ENCODE measurements at regions not wholly inside any gene's neighbourhood (a gene's known extent, or its start where the extent isn't known, plus 50 kb on each side); places are given as distances from the start of the nearest gene placed in this dataset.
A peak's percentile ranks its signal among the peaks of the same experiment; 100 is the strongest.

DNA sequence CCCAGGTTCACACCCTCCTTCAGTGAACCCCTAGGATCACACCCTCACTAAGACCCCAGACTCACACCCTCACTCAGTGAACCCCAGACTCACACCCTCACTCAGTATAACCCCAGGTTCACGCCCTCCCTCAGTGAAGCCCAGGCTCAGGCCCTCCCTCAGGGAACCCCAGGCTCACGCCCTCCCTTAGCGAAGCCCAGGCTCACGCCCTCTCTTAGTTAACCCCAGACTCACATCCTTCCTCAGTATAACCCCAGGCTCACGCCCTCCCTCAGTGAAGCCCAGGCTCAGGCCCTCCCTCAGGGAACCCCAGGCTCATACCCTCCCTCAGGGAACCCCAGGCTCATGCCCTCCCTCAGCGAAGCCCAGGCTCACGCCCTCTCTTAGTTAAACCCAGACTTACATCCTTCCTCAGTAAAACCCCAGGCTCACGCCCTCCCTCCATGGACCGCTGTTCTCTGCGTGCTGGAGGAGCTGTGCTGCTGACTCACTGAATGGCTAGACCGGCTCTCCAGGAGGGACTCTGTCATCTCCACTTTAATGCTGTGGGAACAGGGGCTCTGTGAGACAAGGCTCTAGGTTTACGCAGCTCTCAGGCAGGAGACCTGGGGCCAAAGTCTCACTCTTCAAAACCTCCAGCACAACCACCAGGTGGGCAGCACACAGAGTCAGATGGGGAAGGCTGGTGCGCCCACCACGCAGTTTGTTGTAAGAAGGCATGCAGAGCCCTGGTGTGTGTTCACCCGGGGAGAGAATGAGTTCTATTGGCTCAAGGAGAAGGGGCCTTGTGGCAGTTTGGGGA lies 506.9 kb upstream of the MYT1L start:
- no peak overlapping the region for H4K91ac ChIP-seq (replicated peaks; ENCODE audit: insufficient read length, low read length)
- no peak overlapping the region for H3K14ac ChIP-seq (ENCODE audit: insufficient read length)
- H3K23me2 ChIP-seq (ENCODE audit: low read depth, low read length) = no peaks in the 10 kb centered on the region
- H2BK5ac ChIP-seq (ENCODE audit: low read depth, low read length) = no peak overlapping the region
- no peak for DNase-seq (ENCODE audit: low read depth in 1 of 2, low spot score in 2 of 2)
- no peak overlapping the region for H4K5ac ChIP-seq (ENCODE audit: insufficient read length, low read depth, low read length)
- no peaks in the 10 kb centered on the region for H3K79me1 ChIP-seq (ENCODE audit: low read depth, low read length)
- no peak overlapping the region for H3K56ac ChIP-seq (replicated peaks; ENCODE audit: insufficient read length, low read depth, low read length)
- no peak overlapping the region for H3K23ac ChIP-seq (ENCODE audit: insufficient read length)
- H3K27me3 ChIP-seq (replicated peaks in 1 of 4; ENCODE audit: control insufficient read depth in 3 of 4, extremely low read depth in 1 of 4, insufficient read depth in 3 of 4, low read length in 3 of 4) = no peaks in the 10 kb centered on the region
- no peak overlapping the region for H2BK15ac ChIP-seq (ENCODE audit: low read length)
- H3K18ac ChIP-seq (ENCODE audit: extremely low read depth, low read length) = no peak overlapping the region; the same call in 1 of the 2 replicates
- H3K4me3 ChIP-seq (ENCODE audit: extremely low read depth in 1 of 4, insufficient read depth in 2 of 4, low read depth in 3 of 4, low read length in 4 of 4) = no peak overlapping the region
- no peak overlapping the region for H3K4me2 ChIP-seq (ENCODE audit: insufficient read depth in 1 of 2, low read depth in 2 of 2, low read length in 2 of 2)
- CTCF ChIA-PET (ENCODE audit: partially characterized antibody) = no interaction called here
- H3K4ac ChIP-seq (replicated peaks; ENCODE audit: insufficient read length, low read depth, low read length) = no peak overlapping the region
- no peak for FAIRE-seq
- H4K20me1 ChIP-seq (replicated peaks in 1 of 2; ENCODE audit: control insufficient read depth in 1 of 2, insufficient read depth in 2 of 2, low read length in 2 of 2) = no peaks in the 10 kb centered on the region
- no peak overlapping the region for H2BK12ac ChIP-seq (ENCODE audit: low read depth, low read length)
- no peak overlapping the region for H2BK20ac ChIP-seq (ENCODE audit: low read length)
- H2AFZ ChIP-seq (ENCODE audit: low read length) = no peak overlapping the region
- no peak overlapping the region for H3K27ac ChIP-seq (ENCODE audit: low read depth, low read length)
- no peaks in the 10 kb centered on the region for H3K79me2 ChIP-seq (ENCODE audit: control insufficient read depth in 1 of 2, insufficient read depth in 2 of 2, low read length in 2 of 2)
- H3K9me3 ChIP-seq (ENCODE audit: insufficient read depth in 2 of 2, low read depth in 1 of 2, low read length in 1 of 2) = no peaks in the 10 kb centered on the region
- WGBS, 2 experiments (ENCODE audit: extremely low coverage in 1 of 2, insufficient coverage in 1 of 2, insufficient read length in 1 of 2, insufficient replicate concordance in 2 of 2, low coverage in 1 of 2, low lambda C conversion rate in 2 of 2, missing lambda C conversion rate in 1 of 2) = 93% methylated on average over 15 of the region's 15 CpGs; no CpG with 5 or more reads in 1 of the 2 experiments
- no peaks in the 10 kb centered on the region; a peak in 1 of 7 replicates for H3K4me1 ChIP-seq (replicated peaks in 1 of 4; ENCODE audit: control insufficient read depth in 3 of 4, insufficient read depth in 4 of 4, low read length in 3 of 4)
- POLR2A ChIA-PET (ENCODE audit: partially characterized antibody) = no interaction called here
- peak overlapping the region; percentile 28; the same call in 1 of the 2 replicates for H4K8ac ChIP-seq (ENCODE audit: extremely low read depth, insufficient read depth, low read length)
- H2BK120ac ChIP-seq (replicated peaks; ENCODE audit: low read depth, low read length) = no peak overlapping the region
- no peaks in the 10 kb centered on the region for H3K36me3 ChIP-seq (ENCODE audit: control insufficient read depth in 2 of 4, insufficient read depth in 4 of 4, low read length in 3 of 4)
- H3K9ac ChIP-seq (replicated peaks in 1 of 4; ENCODE audit: extremely low read depth in 1 of 4, low read depth in 3 of 4, low read length in 3 of 4) = no peak overlapping the region
- H2AK5ac ChIP-seq (ENCODE audit: low read depth, low read length) = no peak overlapping the region
- TF ChIP-seq JUND (IDR thresholded peaks at IDR 0.05; ENCODE audit: low read length) (no peak), GABPA (IDR thresholded peaks at IDR 0.05; ENCODE audit: borderline replicate concordance, insufficient read depth, low read length) (no peak), TEAD4 (IDR thresholded peaks at IDR 0.05; ENCODE audit: low read depth, low read length) (no peak), NRF1 (IDR thresholded peaks at IDR 0.05; ENCODE audit: low read depth, low read length) (no peak), SIRT6 (IDR thresholded peaks at IDR 0.05; ENCODE audit: low read length) (no peak), GTF2F1 (IDR thresholded peaks at IDR 0.05; ENCODE audit: borderline replicate concordance, low read depth, low read length) (no peak)
- TF ChIP-seq, protein P1, sequence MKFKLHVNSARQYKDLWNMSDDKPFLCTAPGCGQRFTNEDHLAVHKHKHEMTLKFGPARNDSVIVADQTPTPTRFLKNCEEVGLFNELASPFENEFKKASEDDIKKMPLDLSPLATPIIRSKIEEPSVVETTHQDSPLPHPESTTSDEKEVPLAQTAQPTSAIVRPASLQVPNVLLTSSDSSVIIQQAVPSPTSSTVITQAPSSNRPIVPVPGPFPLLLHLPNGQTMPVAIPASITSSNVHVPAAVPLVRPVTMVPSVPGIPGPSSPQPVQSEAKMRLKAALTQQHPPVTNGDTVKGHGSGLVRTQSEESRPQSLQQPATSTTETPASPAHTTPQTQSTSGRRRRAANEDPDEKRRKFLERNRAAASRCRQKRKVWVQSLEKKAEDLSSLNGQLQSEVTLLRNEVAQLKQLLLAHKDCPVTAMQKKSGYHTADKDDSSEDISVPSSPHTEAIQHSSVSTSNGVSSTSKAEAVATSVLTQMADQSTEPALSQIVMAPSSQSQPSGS (IDR thresholded peaks at IDR 0.05; ENCODE audit: low read length) = no peak
- TF ChIP-seq, protein P2, sequence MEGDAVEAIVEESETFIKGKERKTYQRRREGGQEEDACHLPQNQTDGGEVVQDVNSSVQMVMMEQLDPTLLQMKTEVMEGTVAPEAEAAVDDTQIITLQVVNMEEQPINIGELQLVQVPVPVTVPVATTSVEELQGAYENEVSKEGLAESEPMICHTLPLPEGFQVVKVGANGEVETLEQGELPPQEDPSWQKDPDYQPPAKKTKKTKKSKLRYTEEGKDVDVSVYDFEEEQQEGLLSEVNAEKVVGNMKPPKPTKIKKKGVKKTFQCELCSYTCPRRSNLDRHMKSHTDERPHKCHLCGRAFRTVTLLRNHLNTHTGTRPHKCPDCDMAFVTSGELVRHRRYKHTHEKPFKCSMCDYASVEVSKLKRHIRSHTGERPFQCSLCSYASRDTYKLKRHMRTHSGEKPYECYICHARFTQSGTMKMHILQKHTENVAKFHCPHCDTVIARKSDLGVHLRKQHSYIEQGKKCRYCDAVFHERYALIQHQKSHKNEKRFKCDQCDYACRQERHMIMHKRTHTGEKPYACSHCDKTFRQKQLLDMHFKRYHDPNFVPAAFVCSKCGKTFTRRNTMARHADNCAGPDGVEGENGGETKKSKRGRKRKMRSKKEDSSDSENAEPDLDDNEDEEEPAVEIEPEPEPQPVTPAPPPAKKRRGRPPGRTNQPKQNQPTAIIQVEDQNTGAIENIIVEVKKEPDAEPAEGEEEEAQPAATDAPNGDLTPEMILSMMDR (IDR thresholded peaks at IDR 0.05; ENCODE audit: control extremely low read depth in 1 of 3, insufficient read depth in 1 of 3, low read depth in 1 of 3, low read length in 3 of 3) = no peak

All from H1 (cell line).